Stimulated activated CD8-positive, alpha-beta memory T cell treated with anti-CD3 and anti-CD28 coated beads, Interleukin-15, amount 100 ng/mL, for 48 hours (primary cell): ENCODE measurements at regions not wholly inside any gene's neighbourhood (a gene's known extent, or its start where the extent isn't known, plus 50 kb on each side); places are given as distances from the start of the nearest gene placed in this dataset.
"Not testable (repeated sequence)": the region's sequence is repeated elsewhere in the genome, so short reads cannot be mapped to it uniquely, and the experiment has no call there.

Source experiments
- DNase-seq, 2 donors: peaks; one replicate each; pipeline ENCODE4 v3.0.0-alpha.2; 2020; ENCODE audit warnings: low read depth in 2 of 2

DNA sequence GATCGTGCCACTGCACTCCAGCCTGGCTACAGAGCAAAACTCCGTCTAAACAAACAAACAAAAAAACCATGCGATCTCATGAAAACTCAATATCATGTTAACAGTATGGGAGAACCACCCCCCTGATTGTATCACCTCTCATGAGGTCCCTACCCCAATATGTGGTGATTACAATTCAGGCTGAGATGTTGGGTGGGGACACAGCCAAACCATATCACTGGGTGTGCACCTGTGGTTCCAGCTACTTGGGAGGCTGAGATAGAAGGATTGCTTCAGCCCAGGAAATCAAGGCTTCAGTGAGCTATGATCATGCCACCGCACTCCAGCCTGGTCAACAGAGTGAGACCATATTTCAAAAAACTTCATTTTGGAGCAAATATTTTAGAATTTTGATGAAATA, 1094.7 kb upstream of the CDH8 start:
- no peak for DNase-seq

DNA sequence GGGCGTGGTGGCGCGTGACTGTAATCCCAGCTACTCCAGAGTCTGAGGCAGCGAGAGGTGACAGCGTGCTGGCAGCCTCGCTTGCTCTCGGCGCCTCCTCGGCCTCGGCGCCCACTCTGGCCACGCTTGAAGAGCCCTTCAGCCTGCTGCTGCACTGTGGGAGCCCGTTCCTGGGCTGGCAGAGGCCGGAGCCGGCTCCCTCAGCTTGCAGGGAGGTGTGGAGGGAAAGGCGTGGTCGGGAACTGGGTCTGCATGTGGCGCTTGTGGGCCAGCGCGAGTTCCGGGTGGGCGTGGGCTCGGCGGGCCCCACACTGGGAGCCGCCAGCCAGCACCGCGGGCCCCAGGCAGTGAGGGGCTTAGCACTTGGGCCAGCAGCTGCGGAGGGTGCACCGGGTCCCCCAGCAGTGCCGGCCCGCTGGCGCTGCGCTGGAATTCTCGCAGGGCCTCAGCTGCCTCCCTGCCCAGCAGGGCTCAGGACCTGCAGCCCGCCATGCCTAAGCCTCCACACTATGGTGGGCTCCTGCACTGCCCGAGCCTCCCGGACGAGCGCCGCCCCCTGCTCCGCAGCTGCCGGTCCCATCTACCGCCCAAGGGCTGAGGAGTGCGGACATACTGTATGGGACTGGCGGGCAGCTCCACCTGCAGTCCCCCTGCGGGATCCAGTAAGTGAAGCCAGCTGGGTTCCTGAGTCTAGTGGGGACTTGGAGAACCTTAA, 1093.3 kb upstream of the CDH8 start:
- no peak for DNase-seq

DNA sequence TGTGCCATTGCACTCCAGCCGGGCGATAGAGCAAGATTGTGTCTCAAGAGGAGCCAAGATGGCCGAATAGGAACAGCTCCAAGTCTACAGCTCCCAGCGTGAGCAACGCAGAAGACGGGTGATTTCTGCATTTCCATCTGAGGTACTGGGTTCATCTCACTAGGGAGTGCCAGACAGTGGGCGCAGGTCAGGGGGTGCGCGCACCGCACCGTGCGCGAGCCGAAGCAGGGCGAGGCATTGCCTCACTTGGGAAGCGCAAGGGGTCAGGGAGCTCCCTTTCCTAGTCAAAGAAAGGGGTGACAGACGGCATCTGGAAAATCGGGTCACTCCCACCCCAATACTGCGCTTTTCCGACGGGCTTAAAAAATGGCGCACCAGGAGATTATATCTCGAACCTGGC, 1083.7 kb upstream of the CDH8 start:
- not testable (repeated sequence) for DNase-seq

DNA sequence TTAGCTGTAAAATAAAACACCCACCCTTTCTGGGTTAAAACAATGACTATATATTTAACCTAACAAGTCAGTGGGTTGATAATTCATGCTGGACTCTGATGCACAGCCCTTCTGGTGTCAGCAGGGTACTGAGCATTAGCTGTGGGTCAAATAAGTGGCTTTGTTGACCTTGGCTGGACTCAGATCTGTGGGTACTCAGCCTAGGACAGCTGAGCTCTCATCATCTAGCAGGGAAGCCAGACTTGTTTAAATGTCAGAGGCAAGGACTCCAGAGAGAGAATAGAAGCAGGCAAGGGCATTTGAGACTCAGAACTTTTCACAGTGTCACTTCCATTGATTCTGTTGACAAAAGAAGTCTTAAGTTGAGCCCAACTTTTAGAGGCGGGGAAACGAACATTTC, 1063.8 kb upstream of the CDH8 start:
- no peak for DNase-seq

DNA sequence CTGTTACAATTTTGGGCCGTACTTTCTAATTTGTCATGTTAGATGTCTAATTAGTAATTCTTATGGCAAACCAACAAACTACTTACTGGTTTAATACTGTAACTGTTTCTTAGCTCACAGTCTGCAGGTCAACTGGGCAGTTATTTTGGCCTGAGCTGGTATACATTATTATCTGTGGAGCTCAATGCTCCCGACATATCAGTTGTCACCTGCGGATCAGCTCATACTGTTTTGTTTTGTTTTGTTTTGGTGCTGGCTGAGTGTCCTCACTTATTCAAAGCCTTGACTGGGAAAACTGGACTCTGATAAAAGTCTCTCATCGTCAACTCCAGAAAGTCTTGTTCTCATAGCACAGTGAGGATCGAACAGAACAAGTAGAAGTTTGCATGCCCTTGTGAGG, 1060.6 kb upstream of the CDH8 start:
- DNase-seq: no peak

DNA sequence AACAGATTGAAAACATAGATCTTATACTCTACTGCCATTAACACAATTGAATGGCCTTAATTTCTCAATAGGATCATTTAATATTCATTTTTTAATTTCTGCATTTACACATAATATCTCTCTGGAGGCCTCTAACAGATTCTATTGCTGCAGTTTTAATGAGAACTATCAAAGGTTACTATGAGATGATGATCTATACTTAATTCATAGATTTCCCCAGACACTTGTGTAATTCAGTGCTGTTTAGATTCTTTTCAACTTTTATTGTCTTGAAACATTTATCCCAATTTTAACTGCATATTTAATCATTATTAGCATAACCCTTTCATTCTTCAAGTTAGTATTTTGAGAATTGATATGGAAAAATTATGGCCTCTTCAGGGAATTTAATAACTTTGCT, 1056.5 kb upstream of the CDH8 start:
- no peak for DNase-seq

DNA sequence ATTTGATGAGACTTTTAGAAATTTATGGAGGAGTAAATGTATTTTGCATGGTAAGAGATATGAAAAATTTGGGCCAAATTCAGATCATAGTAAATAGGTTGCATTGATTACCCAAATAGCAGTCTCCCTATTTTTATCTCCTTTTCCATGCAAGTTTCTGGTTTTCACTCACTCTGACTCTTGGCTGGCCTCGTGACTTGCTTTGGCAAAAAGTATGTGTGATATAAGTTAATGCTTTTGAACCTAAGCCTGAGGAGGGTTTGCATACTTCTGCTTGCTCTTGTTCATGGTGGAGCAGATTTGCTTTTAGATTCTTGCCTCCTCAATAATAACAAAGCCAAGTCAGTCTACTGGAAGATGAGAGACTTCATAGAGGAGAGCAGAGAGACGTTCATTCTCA, 1045.9 kb upstream of the CDH8 start:
- no peak for DNase-seq

DNA sequence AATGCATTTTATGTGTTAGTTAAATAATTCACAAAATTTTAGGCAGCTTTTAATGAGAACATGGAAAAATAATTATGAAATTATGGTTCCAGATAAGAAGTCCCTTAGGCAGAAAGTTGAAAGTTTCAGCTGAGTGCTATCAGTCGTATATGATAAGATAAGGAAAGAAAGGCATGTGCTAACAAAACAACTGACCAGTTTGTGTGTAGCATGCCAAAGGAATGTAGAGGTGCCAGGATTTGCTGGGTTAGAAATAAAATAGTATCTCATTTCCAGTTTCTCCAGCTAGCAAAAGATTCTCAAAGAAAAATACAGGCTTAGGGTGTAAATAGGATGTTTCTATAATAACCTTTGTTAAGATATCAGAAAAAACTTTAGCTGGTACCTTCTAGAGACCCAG, 1044.5 kb upstream of the CDH8 start:
- no peak for DNase-seq

DNA sequence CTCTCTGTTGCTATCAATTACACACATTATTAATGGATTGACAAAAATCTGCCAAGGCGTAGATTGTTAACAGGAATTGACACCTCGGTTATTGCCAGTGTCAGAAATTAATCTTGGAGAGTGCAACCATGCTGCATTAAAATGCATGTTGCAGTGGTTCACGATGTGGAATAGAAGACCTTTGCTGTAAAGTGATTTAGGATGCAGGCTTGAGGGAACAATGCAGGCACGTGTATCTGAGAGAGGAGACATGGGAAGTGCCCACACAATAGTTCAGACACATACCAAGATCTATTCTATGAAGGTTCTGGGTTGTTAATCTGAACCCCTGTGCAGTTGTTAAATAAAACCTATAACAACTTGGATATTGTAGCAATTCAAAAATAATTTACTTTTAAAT, 1032.8 kb upstream of the CDH8 start:
- no peak for DNase-seq

DNA sequence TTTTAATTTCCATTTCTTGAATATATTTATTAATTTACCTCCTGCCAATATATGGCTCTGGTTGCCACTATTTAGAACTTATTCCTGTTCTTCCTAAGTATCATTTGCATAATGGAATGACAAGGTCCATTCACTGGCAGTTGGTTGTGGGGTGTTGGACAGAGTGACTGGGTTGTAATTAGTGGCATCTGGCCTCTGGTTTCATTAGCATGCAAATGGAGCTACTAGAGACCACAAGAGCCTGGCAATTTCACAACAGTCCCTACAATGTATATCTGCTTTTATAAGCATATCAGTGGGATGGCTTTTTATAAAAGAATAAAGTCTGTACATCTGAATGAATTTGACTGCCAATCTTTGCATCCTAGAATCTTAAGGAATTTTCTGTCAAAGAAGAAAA, 1030.9 kb upstream of the CDH8 start:
- DNase-seq: no peak

DNA sequence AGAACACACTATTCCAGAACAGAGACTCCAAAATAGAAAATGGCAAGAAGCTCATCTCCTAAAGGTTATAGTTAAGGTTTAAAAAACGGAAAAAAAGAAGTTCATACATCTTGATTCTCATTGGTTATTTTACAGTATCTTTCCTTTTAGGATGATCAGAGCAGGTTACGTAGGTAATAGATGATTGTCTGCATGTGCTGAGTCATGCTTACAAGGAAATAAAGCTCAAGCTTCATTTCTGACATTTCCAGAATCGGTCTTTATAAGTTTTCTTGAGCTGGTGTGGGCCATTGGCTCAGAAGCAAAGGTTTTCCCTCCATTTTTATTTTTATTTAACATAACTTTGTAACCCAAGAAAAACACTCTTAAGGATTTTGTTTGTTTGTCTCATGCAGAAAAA, 1030.3 kb upstream of the CDH8 start:
- no peak for DNase-seq

DNA sequence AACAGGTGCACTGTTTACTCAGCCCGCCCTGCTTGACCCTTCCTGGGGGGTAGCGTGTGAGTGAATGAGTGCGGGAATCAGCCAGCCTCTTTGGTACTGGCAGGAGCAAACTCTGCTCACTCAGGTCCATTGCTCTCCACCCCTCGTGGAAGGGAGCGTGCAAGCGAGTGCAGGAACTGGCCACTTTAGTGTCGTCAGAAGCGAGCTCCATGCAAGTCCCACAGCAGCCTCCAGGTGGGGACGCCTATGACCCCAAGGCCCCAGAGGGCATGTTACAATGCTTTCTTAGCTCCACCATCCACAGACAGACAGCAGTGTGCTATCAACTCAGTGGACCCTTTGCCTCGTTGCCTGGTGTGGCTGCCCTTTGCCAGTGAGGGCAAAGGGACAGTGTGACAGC, 1025.1 kb upstream of the CDH8 start:
- DNase-seq: no peak

DNA sequence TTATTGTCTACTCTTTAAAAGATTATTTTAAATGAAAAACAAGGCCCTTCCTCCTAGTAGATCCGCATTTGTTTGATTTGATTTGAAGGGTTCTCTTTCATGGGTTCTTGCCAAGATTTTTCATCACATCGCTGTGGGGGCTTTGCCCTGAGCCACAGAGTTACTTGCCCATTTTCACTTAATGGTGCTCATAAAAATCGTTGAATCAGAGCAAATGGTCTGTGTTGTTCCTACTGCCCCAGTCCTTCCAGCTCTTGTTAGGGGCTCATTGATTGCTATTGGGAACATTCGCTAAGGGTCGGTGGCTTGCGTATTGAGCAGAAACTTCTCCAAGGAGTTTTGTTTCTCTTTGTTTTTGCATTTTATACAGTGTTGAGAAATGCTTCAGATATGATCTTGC, 1023.4 kb upstream of the CDH8 start:
- DNase-seq: no peak

DNA sequence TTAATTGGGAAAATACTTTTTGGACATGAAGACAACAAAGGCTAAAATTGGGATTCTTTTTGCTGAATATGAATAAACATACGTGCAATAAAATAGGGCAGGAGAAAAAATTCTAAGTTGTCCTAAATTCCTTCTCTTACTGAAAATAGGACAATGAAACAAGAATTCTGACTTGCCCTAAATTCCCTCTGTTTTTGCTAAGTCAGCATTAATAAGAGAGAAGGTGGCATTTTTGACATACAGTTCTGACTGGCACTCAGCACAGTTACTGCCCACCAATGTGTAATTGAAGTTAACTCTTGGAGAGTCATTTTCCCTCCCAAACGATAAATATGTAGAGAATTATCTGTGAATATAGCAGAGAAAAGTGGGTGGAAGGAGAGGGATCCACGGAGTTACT, 1021.1 kb upstream of the CDH8 start:
- no peak for DNase-seq

DNA sequence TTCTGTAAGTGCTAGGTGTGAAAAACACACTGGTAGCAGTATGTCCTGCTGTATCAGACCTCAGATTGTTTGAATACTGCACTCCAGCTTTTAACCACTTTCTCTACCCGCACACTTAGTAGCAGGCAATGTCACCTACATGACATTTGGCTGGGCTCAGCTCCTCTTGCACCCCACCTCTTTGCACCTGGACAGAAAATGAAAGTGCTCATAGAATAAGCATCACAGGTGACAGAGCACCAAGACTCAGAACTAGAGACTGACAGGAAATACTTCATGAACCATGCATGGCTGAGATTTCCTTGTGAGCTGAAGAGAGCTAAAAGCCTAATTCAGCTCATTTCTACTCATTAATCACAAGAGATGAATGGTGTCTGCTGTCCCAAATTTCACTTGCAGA, 1014.2 kb upstream of the CDH8 start:
- DNase-seq: no peak

DNA sequence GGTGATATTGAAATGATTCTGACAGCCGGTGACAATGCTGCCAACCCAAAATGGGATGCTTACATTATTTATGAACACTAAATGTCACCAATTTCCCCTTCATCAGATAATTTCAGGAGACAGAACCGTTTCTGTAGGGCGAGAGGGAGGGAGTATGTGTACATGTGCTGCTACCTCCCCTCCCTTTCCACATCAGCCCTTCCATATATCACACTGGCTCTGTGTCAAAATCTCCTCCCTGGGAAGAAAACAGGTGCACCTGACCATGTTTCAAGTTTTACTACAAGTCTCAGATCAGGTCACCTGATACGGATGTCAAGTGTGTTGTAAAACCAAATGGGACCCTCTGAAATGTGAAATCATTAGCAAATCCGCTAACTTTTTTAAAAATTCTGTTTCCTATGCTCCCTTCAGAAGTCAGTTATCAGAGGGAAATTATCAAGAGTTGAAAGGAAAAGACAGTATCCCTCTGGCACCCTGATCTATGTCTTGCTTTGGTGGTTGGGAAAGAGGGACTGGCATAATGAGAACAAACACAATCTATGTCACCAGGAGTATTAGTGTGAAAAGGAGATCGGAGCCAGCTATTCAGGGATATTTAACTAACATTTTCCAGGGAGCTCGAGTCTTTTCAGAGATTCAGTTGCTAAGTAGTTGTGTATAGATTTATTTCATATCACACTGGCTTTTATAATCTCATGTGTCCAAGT, 1002.3 kb upstream of the CDH8 start:
- no peak for DNase-seq

DNA sequence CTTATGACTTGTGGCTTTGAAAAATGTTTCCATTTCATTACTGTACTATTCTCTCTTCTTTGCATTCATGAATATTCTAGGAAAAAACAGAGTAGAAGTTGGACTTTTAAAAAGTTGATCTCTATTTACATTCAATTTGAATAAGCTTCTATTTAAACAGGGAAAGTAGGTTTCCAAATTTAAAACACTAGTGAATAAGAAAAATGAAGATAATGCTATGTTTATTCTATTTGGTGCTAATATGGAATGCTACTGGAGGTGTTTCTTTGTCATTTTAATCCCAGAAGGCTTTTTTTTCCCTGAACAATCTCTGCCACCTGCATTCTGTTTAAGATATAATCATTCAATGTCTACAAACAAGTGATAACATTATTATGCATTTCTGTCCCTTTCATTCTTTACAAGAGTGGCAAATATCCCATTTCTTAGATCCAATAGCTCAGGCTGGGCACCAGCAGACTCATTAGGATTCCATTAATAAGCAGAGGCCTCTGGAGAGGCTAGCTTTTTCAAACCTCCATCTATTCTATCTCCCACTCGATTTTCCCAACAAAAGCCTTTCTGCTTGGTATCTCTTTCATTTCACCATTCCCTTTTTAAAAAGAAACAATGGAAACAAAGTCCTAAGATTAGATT, 1001.6 kb upstream of the CDH8 start:
- no peak for DNase-seq

DNA sequence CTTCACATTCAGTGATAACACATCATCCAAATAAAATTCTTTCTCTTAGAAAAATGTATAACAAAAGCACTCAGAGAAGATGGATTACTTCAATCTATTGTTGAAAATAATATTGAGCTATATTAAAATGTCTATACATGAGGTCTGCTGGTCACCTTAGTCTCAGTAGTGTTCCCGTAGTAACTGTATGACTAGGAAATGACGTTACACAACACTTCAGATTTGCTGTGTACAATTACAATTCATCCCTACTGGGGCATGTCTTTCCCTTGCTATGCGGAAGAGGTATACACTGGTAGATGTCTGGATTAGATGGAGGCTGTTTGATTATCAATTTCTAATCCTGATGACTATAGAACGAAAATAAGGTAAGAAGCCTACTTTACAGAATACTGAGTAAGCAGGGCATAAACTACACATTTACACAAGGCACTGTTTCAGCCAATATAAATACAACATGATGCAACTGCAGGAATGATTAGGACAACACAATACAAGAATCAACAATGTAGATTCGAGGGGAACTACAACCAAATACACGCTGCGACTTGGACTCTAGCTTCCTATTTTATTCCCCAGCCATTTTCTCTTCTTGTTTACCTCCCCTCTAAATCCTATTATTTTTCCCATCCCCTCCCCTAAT, 982.5 kb upstream of the CDH8 start:
- no peak for DNase-seq

DNA sequence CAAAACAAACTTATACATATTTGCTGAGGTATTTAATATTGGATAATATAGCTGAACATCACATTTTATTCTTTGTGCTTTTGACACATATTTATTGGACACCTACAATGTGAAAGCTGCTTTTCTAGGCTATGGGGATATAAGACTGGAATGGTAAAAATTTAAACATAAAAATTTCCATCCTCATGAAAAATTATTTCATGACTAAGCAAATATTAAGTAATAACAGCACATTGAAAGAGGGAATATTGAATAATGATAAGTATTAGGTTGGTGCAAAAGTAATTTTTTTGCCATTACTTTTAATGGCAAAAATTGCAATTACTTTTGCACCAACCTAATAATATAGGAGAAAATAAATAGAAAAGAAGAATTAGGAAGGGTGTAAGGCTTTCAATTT, 972.5 kb upstream of the CDH8 start:
- DNase-seq: no peak

DNA sequence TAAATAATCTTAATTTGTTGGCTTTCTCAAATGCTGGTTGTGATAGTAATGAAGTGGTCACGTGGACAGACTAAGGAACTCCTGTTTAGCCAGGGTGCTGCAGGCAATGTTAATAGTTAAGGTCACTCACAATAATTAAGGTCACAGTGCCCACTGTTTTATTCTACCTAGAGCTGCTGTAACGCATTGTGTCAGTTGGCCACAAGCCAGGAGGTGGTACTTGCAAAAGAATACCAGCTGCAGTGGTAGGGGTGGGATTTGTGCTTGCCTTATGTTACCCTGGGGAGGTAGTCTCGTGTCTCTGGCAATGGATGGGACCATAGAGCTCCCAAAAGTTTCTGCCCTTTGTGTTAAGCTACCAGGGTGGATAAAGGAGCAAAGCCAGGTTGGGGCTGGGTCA, 969.1 kb upstream of the CDH8 start:
- no peak for DNase-seq

DNA sequence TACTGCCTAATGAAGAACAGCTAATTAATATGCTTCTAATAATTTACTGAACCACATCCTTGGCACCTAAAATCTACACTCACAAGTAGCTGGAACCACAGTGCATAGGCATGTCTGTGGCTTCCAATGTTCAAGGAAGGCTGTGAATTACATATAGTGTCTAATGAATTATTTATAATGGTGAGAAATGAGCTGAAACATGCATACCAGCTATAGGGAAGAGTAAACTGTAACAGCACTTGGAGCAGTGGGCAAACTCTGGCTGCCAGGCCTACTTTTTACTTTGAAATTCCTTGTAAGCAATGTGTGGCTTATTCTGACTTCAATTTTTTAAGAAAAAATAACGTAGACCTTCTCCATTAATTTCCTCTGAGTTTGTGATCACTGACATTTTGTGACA, 953.2 kb upstream of the CDH8 start:
- no peak for DNase-seq

DNA sequence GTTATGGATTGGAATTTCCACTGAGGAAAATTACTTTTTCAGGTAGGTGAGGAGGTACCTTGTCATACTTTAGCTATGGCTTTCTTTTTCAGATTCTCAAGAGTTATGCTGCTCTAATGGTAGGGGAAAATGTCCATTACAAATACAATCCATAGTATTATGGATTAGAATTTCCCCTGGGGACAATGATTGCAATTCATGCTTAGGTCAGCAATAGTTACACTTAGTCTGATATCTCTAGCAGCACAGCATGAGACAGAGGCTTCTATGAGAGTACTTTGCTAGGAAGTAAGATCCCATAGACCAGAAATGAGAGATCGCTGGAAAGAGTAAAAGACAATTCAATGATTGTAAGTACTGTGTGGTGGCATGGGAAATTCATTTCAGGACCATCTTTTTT, 949.5 kb upstream of the CDH8 start:
- DNase-seq: no peak

DNA sequence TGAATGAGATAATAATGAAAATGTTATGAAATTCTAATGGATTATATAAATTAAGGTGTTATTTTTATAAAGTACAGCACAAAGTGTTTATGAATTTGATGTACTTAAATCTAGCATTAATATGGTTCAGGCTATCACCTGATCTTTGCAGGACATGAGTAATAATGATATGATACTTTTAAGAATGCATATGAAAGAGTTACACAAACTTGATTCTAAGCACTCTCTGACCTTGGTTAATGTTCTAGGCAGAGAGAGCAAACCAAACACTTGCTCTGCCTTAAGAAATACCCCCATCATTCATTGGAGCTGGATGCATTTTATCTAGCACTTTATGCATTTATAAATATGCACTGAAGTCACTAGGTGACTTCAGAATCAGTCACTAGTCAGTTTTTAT, 942.2 kb upstream of the CDH8 start:
- no peak for DNase-seq
